SU-DHL-6 (cell line): ENCODE measurements at regions not wholly inside any gene's neighbourhood (a gene's known extent, or its start where the extent isn't known, plus 50 kb on each side); places are given as distances from the start of the nearest gene placed in this dataset.

Experiments
- H2AFZ ChIP-seq: fragments of 200-600 bp; sonication (generic); 2 replicates; pipeline ENCODE4 v1.6.1; 2014; ENCODE audit warnings: low read depth, mild to moderate bottlenecking, moderate library complexity, mixed read lengths, antibody characterized with exemption, low read length; ENCODE audit not compliant: severe bottlenecking
- H3F3A ChIP-seq: fragments of 200-600 bp; shearing (Covaris generic); 2 replicates; pipeline ENCODE4 v1.6.0; 2016; ENCODE audit warnings: antibody characterized with exemption, mild to moderate bottlenecking; ENCODE audit not compliant: insufficient read depth
- H3K27ac ChIP-seq: fragments of 200-600 bp; sonication (generic); 2 replicates; pipeline ENCODE4 v1.5.1; 2016; ENCODE audit warnings: low read depth, mild to moderate bottlenecking, low read length, moderate library complexity, mixed read lengths
- H3K27me3 ChIP-seq: fragments of 200-600 bp; sonication (generic), shearing (Covaris generic); 2 replicates; pipeline ENCODE4 v1.6.0; 2014; ENCODE audit warnings: mild to moderate bottlenecking, low read length
- H3K36me3 ChIP-seq: fragments of 200-600 bp; sonication (generic); 2 replicates; pipeline ENCODE4 v1.6.1; 2014; ENCODE audit warnings: mild to moderate bottlenecking, low read length, mixed read lengths
- H3K4me2 ChIP-seq: fragments of 300-600, 200-600 bp; shearing (Covaris generic), sonication (generic); 2 replicates; pipeline ENCODE4 v1.6.0; 2014; ENCODE audit warnings: low read length, low read depth, mild to moderate bottlenecking; ENCODE audit not compliant: poor library complexity, severe bottlenecking
- H3K4me3 ChIP-seq: fragments of 200-600 bp; sonication (generic); 2 replicates; pipeline ENCODE4 v1.5.1; 2014; ENCODE audit warnings: antibody characterized with exemption, low read length, mild to moderate bottlenecking, mixed read lengths; ENCODE audit not compliant: insufficient read depth, poor library complexity, severe bottlenecking
- H3K79me2 ChIP-seq: fragments of 200-600 bp; sonication (generic); 2 replicates; pipeline ENCODE4 v1.6.1; 2014; ENCODE audit warnings: mild to moderate bottlenecking, low read length, moderate library complexity; ENCODE audit not compliant: insufficient read depth
- H3K9ac ChIP-seq: fragments of 200-600 bp; sonication (generic); 2 replicates; pipeline ENCODE4 v1.7.0; 2014; ENCODE audit warnings: mild to moderate bottlenecking, low read length
- H3K9me2 ChIP-seq: fragments of 200-600 bp; sonication (generic); replicated peaks from 2 replicates; pipeline ENCODE4 v1.6.1; 2014; ENCODE audit warnings: low read length; ENCODE audit not compliant: insufficient read depth
- H3K9me3 ChIP-seq: fragments of 200-600 bp; sonication (generic); 2 replicates; pipeline ENCODE4 v1.6.1; 2014; ENCODE audit warnings: low read length, mixed read lengths; ENCODE audit not compliant: insufficient read depth
- H4K20me1 ChIP-seq: fragments of 200-600 bp; sonication (generic); 2 replicates; pipeline ENCODE4 v1.6.1; 2014; ENCODE audit warnings: low read depth, mild to moderate bottlenecking, antibody characterized with exemption, low read length, moderate library complexity, mixed read lengths
- CTCF ChIP-seq: fragments of 200-600 bp; sonication (generic); IDR thresholded peaks from one replicate; pipeline ENCODE4 v1.5.1; 2017; ENCODE audit warnings: antibody characterized with exemption, mild to moderate bottlenecking, low read length, moderate library complexity; ENCODE audit not compliant: insufficient read depth, poor library complexity, severe bottlenecking
- EZH2phosphoT487 ChIP-seq: fragments of 200-600 bp; sonication (generic), shearing (Covaris generic); conservative IDR thresholded peaks from 2 replicates; pipeline ENCODE4 v1.6.1; 2018; ENCODE audit warnings: mild to moderate bottlenecking, antibody characterized with exemption, low read length, moderate library complexity, mixed read lengths

DNA sequence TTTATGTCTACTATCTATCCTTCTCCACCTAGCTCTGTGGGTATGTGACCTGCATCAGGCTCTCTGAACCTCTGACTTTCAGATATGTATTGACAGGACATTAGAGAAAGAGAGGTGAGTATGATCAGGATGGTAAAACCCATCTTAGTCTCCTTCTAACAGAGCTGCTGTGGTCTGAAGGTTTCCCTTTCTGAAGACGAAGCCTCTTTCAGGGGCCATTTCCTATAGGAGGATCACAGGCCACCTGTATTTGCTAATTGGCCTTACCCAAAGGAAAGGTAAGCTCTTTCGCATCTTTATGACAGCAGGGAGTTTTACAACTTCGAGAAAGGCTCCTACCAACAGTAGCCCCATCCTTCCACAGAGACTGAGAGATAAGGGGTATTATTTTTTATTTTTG is 442.9 kb downstream of the KCNJ3 start:
- Histone ChIP-seq H3K4me2 (peak overlapping the region; percentile 100), H3K36me3 (no peaks in the 10 kb centered on the region), H3K27ac (peak overlapping the region; percentile 99)

DNA sequence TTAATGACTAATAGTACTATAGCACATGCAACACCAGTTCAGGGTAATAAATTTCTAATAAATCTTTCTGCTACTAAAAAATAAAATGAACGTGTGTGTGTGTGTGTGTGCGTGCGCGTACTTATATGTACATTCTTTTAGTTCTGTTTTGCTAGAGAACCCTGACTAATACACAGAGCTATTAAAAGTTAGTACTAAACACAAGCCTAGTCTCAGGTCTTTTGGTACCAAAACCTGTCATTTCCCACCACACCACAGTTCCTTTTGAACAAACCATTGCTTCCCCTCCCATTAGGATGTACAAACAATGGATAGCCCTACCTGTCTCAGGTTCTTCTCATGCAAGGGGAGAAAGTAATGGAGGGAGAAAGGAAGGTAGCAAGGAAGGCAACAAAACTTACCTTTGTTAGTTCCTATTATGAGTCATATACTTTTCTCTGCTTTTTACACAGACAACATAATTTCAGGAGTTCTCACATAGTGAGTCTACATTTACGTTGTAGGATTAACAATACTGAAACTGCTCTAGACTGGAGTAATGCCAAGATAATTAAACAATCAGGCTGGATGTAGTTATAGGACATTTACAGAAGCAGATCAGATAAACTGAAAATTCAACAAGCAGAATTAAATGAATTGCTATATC is 427.2 kb downstream of the KCNJ3 start:
- no peaks in the 10 kb centered on the region for H3K27me3 ChIP-seq
- no peaks in the 10 kb centered on the region for H4K20me1 ChIP-seq
- no peak for TF ChIP-seq CTCF
- no peak for TF ChIP-seq EZH2phosphoT487

More for the DNA sequence above, 442.9 kb downstream of the KCNJ3 start:
- Histone ChIP-seq H3K9me2 (no peaks in the 10 kb centered on the region), H3K9ac (peak overlapping the region; percentile 67), H3K79me2 (0 out of 2 replicates have a peak, but pooled peaks cover 7% of the 10 kb centered on the region), H3K9me3 (no peaks in the 10 kb centered on the region), H2AFZ (peak overlapping the region; percentile 57), H3F3A (peaks cover 55% of the 10 kb centered on the region), H4K20me1 (no peaks in the 10 kb centered on the region), H3K27me3 (no peaks in the 10 kb centered on the region), H3K4me3 (no peak overlapping the region)
- TF ChIP-seq CTCF (no peak), EZH2phosphoT487 (no peak)

DNA sequence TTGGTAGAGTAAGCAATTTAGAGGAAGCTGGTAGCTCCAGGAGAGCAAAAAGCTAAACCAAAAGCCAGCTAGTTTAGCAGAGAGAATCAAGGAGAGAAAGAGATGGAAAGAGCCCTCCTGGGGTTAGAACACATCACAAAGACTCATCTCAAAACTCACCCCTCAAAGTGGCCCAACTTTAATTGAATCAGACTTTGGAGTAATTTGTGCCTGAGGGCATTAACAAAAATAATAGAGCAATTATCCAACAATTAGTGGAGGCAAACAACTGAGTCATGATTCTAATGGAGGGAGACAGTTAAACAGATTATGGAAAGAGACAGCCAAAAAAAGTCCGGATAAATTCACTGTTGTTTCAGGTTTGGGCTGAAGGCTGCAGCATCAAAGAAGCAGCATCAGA is 417.4 kb downstream of the KCNJ3 start:
- TF ChIP-seq EZH2phosphoT487 (no peak), CTCF (no peak)
- no peaks in the 10 kb centered on the region for H3K79me2 ChIP-seq
- H3K9me2 ChIP-seq = no peaks in the 10 kb centered on the region
- no peak overlapping the region for H3K9ac ChIP-seq
- 0 out of 2 replicates have a peak, but pooled peaks cover 4% of the 10 kb centered on the region for H3K36me3 ChIP-seq
- H2AFZ ChIP-seq = peak overlapping the region; percentile 83
- H3K4me2 ChIP-seq = no peak overlapping the region
- H3F3A ChIP-seq = no peaks in the 10 kb centered on the region
- H3K9me3 ChIP-seq = peaks cover 4% of the 10 kb centered on the region; the same call in 1 of the 2 replicates
- H3K4me3 ChIP-seq = no peak overlapping the region
- H3K27me3 ChIP-seq = no peaks in the 10 kb centered on the region
- no peak overlapping the region for H3K27ac ChIP-seq
- H4K20me1 ChIP-seq = no peaks in the 10 kb centered on the region

More for the DNA sequence above, 427.2 kb downstream of the KCNJ3 start:
- Histone ChIP-seq H3K79me2 (no peaks in the 10 kb centered on the region), H3K9me3 (no peaks in the 10 kb centered on the region), H3F3A (no peaks in the 10 kb centered on the region), H3K4me2 (no peak overlapping the region), H2AFZ (no peak overlapping the region), H3K4me3 (no peak overlapping the region), H3K36me3 (0 out of 2 replicates have a peak, but pooled peaks cover 2% of the 10 kb centered on the region), H3K27ac (no peak overlapping the region), H3K9ac (no peak overlapping the region), H3K9me2 (no peaks in the 10 kb centered on the region)
